K562 (cell line): ENCODE measurements at regions not wholly inside any gene's neighbourhood (a gene's known extent, or its start where the extent isn't known, plus 50 kb on each side); places are given as distances from the start of the nearest gene placed in this dataset.

Experiments used
- ATAC-seq: fragments of 200-7000 bp; cut with Tn5 transposase; 3 replicates; pipeline ENCODE4 v1.9.1; 2020; ENCODE audit warnings: moderate library complexity
- BruUV-seq: library from RNA; stranded (reverse); fragments of 400-500 nt; replicated peaks from 2 replicates; lab custom pipeline; 2021; lab: Mats Ljungman, UMichigan
- CTCF ChIA-PET: fragments of 300-600 bp; formaldehyde crosslinking; extraction: SDS; loops from one replicate; lab custom pipeline; 2021; ENCODE audit warnings: low intra/inter-chr PET ratio; lab: Yijun Ruan, JAX
- POLR2A ChIA-PET: fragments of 300-600, 350-650 bp; sonication (Branson Sonifier 250); formaldehyde crosslinking; extraction: SDS; loops from one replicate; lab custom pipeline; 2021; ENCODE audit warnings: antibody characterized with exemption, inconsistent platforms; lab: Yijun Ruan, JAX
- DNase-seq, 4 experiments: peaks; one replicate each; pipeline versions ENCODE4 v3.0.0 to v3.0.0-alpha.2; 2011 to 2018; ENCODE audit warnings: low spot score in 3 of 4, mixed read lengths in 3 of 4; ENCODE audit errors: extremely low read depth in 1 of 4
- FAIRE-seq: peaks from 2 replicates; lab custom pipeline; 2011; peaks lifted over from hg19 to GRCh38; lab: Jason Lieb, UNC
- H2AFZ ChIP-seq: 2 replicates; pipeline ENCODE4 v1.6.0; 2011; ENCODE audit warnings: low read depth, low read length, control low read depth, inconsistent platforms
- H3K27ac ChIP-seq: fragments of 200-600 bp; 3 replicates; pipeline ENCODE4 v1.8.0; 2011; ENCODE audit warnings: low read depth, mild to moderate bottlenecking, control low read depth, inconsistent platforms, low read length, moderate library complexity, mixed read lengths; ENCODE audit errors: extremely low read depth
- H3K27me3 ChIP-seq, 2 experiments: fragments of 300-600 bp in 1 of 2; 2 replicates in 1 of 2; 3 replicates in 1 of 2; pipeline versions ENCODE4 v1.6.0 to v1.8.0; 2011; ENCODE audit warnings: inconsistent platforms in 2 of 2, low read length in 2 of 2, mild to moderate bottlenecking in 1 of 2, mixed read lengths in 1 of 2, moderate library complexity in 1 of 2; ENCODE audit not compliant: control insufficient read depth in 2 of 2, insufficient read depth in 2 of 2
- H3K36me3 ChIP-seq: fragments of 300-600 bp; 3 replicates; pipeline ENCODE4 v1.8.0; 2011; ENCODE audit warnings: mild to moderate bottlenecking, low read length, inconsistent platforms; ENCODE audit not compliant: control insufficient read depth, insufficient read depth
- H3K4me1 ChIP-seq, 2 experiments: fragments of 200-600 bp in 1 of 2; replicated peaks in 1 of 2; 2 replicates in 1 of 2; 3 replicates in 1 of 2; pipeline versions ENCODE4 v1.5.1 to v1.8.0; 2011; ENCODE audit warnings: inconsistent platforms in 2 of 2, low read length in 2 of 2, mild to moderate bottlenecking in 1 of 2, mixed read lengths in 1 of 2, moderate library complexity in 1 of 2; ENCODE audit not compliant: control insufficient read depth in 2 of 2, insufficient read depth in 2 of 2
- H3K4me2 ChIP-seq: 2 replicates; pipeline ENCODE4 v1.6.1; 2011; ENCODE audit warnings: low read length, control low read depth, inconsistent platforms, mixed read lengths; ENCODE audit not compliant: insufficient read depth
- H3K4me3 ChIP-seq: fragments of 200-600 bp; sonication (generic), shearing (Covaris generic); 2 replicates; pipeline ENCODE4 v1.5.1; 2016; ENCODE audit warnings: control low read depth, inconsistent platforms
- H3K79me2 ChIP-seq: fragments of 200-600 bp; 3 replicates; pipeline ENCODE4 v1.8.0; 2011; ENCODE audit warnings: low read length, inconsistent platforms; ENCODE audit not compliant: control insufficient read depth, insufficient read depth
- H3K9ac ChIP-seq, 2 experiments: 2 replicates each; pipeline versions ENCODE4 v1.6.0 to v1.6.1; 2011; ENCODE audit warnings: low read depth in 2 of 2, low read length in 2 of 2, control low read depth in 1 of 2, inconsistent platforms in 1 of 2, mild to moderate bottlenecking in 1 of 2, mixed read lengths in 1 of 2; ENCODE audit not compliant: insufficient read depth in 1 of 2
- H3K9me1 ChIP-seq: one replicate; pipeline ENCODE4 v1.6.0; 2011; ENCODE audit warnings: inconsistent platforms, mild to moderate bottlenecking, low read length, moderate library complexity; ENCODE audit not compliant: control insufficient read depth, insufficient read depth
- H3K9me3 ChIP-seq: replicated peaks from 2 replicates; pipeline ENCODE4 v1.5.1; 2011; ENCODE audit warnings: low read depth, low read length, inconsistent platforms; ENCODE audit not compliant: control insufficient read depth, insufficient read depth
- H4K20me1 ChIP-seq: replicated peaks from 2 replicates; pipeline ENCODE4 v1.6.1; 2011; ENCODE audit warnings: low read length, inconsistent platforms, mixed read lengths; ENCODE audit not compliant: control insufficient read depth, insufficient read depth
- ATF1 ChIP-seq, 2 experiments: fragments of 450-650 bp in 1 of 2; IDR thresholded peaks; 2 replicates each; pipeline ENCODE4 v1.6.1; 2016; ENCODE audit warnings: missing compliant biosample characterization in 1 of 2, missing genetic modification characterization in 1 of 2
- C11orf30 ChIP-seq: fragments of 450-650 bp; IDR thresholded peaks from 2 replicates; pipeline ENCODE4 v1.6.1; 2016; ENCODE audit warnings: low read depth, mild to moderate bottlenecking
- CBFA2T2 ChIP-seq: fragments of 450-650 bp; conservative IDR thresholded peaks from 2 replicates; pipeline ENCODE4 v1.6.1; 2017; ENCODE audit warnings: mild to moderate bottlenecking
- CREM ChIP-seq: IDR thresholded peaks from 2 replicates; pipeline ENCODE4 v1.6.1; 2014; ENCODE audit warnings: antibody characterized with exemption, low read depth
- EGR1 ChIP-seq: fragments of 450-650 bp; conservative IDR thresholded peaks from 2 replicates; pipeline ENCODE4 v1.6.1; 2017; ENCODE audit warnings: mild to moderate bottlenecking
- KAT2B ChIP-seq: IDR thresholded peaks from one replicate; pipeline ENCODE4 v1.6.1; 2012; ENCODE audit warnings: low read depth, mild to moderate bottlenecking, control low read depth, inconsistent platforms, low read length, moderate library complexity
- MAFF ChIP-seq: IDR thresholded peaks from 2 replicates; pipeline ENCODE4 v1.6.1; 2012; ENCODE audit warnings: low read length, improper control_type of control experiment
- PML ChIP-seq: IDR thresholded peaks from 2 replicates; pipeline ENCODE4 v1.6.1; 2012; ENCODE audit warnings: low read length, inconsistent platforms
- SP1 ChIP-seq: sonication (generic); formaldehyde crosslinking; IDR thresholded peaks from 2 replicates; pipeline ENCODE4 v1.8.1; 2022; ENCODE audit warnings: mild to moderate bottlenecking, missing genetic modification reagents
- WGBS: fragments of 100-300 bp; shearing (Covaris generic); methylation state at CpG from one replicate; pipeline ENCODE4 v1.1.6; 2016; ENCODE audit warnings: low coverage, mixed read lengths; ENCODE audit not compliant: insufficient coverage; ENCODE audit errors: missing lambda C conversion rate; 5-methylcytosine and 5-hydroxymethylcytosine counted together
- in situ Hi-C: fragments of 300-500 bp; cut with MboI; formaldehyde crosslinking; loops from 4 replicates; pipeline ENCODE4 v1.15.0; 2018; ENCODE audit warnings: inconsistent platforms, mixed read lengths
- intact Hi-C: fragments of 100-400 bp; cut with micrococcal nuclease; formaldehyde crosslinking; loops from 2 replicates; pipeline ENCODE4 v1.14.2; 2022

DNA sequence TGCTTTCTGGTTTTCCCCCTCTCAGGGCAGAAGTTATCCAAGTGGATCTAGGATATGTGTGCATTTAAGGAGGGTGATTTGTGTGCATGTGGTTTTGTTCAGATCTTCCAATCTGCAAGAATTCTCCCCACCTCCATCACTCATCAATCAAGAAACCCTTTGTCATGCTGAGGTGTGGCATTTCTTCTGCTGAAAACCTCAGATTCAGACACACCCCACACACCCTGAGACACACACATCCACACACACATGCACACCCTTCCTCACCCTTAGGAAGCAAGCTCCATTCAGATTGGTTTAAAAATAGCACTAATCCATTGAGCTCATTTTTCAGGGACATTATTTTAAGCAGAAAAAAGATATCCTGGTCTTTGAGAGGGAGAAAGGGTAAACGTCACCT is 106.1 kb upstream of the HSD17B12 start:
- CTCF ChIA-PET, result interaction anchor here (3.0 kb wide), 1 partner anchor 69 kb away, joined by 10 read pairs; no protein-coding TSS in a partner anchor
- no TSS peak for BruUV-seq
- intact Hi-C loops, result loop anchor here (5.0 to 10.0 kb wide), 2 partner anchors 238 to 260 kb away; partner anchors contain the start of gene API5

GRCh38 chr11:43574949-43575912 is 105.3 kb upstream of the HSD17B12 start:
- 8% methylated on average over 46 of the region's 50 CpGs for WGBS

More for the DNA sequence above, 106.1 kb upstream of the HSD17B12 start:
- peaks cover 0 to 11% of the 10 kb centered on the region in 2 experiments; a peak in 2 of 5 replicates for H3K4me1 ChIP-seq
- no peak overlapping the region for H3K4me3 ChIP-seq
- no peaks in the 10 kb centered on the region for H3K9me1 ChIP-seq
- POLR2A ChIA-PET, result interaction anchor here (0.7 kb wide), 1 partner anchor 88 kb away, joined by 3 read pairs; no protein-coding TSS in a partner anchor
- no peaks in the 10 kb centered on the region for H3K36me3 ChIP-seq
- peaks cover 3% of the 10 kb centered on the region; the same call in 1 of the 2 replicates for H4K20me1 ChIP-seq
- peaks cover 23 to 50% of the 10 kb centered on the region in 2 experiments for H3K27me3 ChIP-seq
- H3K9me3 ChIP-seq, result no peaks in the 10 kb centered on the region
- no peak overlapping the region for H2AFZ ChIP-seq
- H3K9ac ChIP-seq, result no peak overlapping the region
- no peaks in the 10 kb centered on the region for H3K79me2 ChIP-seq
- no peak for DNase-seq
- H3K27ac ChIP-seq, result no peak overlapping the region
- ATAC-seq, result no peak
- H3K4me2 ChIP-seq, result no peak overlapping the region
- 0% methylated on average over 1 of the region's 1 CpG for WGBS
- in situ Hi-C loops, result no loop called here
- no peak for FAIRE-seq
- TF ChIP-seq SP1 (no peak), PML (no peak), MAFF (no peak), KAT2B (no peak), C11orf30 (no peak)

More at GRCh38 chr11:43574949-43575912, 105.3 kb upstream of the HSD17B12 start:
- FAIRE-seq, result no peak
- Histone ChIP-seq H3K4me3 (no peak overlapping the region), H3K9me3 (no peaks in the 10 kb centered on the region), H3K4me1 (peaks cover 0 to 17% of the 10 kb centered on the region in 2 experiments; a peak in 3 of 5 replicates), H2AFZ (no peak overlapping the region), H3K36me3 (no peaks in the 10 kb centered on the region), H3K4me2 (no peak overlapping the region), H3K79me2 (no peaks in the 10 kb centered on the region), H3K9ac (peak overlapping the region in 1 of 2 experiments; percentile 29; a peak in 1 of 4 replicates), H3K27ac (no peak overlapping the region), H3K9me1 (no peaks in the 10 kb centered on the region), H3K27me3 (peaks cover 23 to 55% of the 10 kb centered on the region in 2 experiments), H4K20me1 (peaks cover 3% of the 10 kb centered on the region; the same call in 1 of the 2 replicates)
- CTCF ChIA-PET, result no interaction called here
- POLR2A ChIA-PET, result interaction anchor here (0.5 to 0.7 kb wide), 3 partner anchors 22 to 496 kb away, joined by 3 to 4 read pairs (median 3); no protein-coding TSS in a partner anchor
- no TSS peak for BruUV-seq
- no peak for TF ChIP-seq ATF1 (CRISPR knock-in tag; IDR thresholded peaks at IDR 0.05)
- 0 out of 2 replicates have a peak, but pooled peaks have one; percentile 18 for TF ChIP-seq ATF1 (tag; IDR thresholded peaks at IDR 0.05)
- peak; percentile 33 for TF ChIP-seq EGR1
- no peak for TF ChIP-seq CBFA2T2
- TF ChIP-seq CREM, result 0 out of 2 replicates have a peak, but pooled peaks have one; percentile 36
- in situ Hi-C loops (no loop called here), intact Hi-C loops (loop anchor here (5.0 to 10.0 kb wide), 4 partner anchors 227 to 277 kb away; partner anchors contain the start of gene API5)
- no peak for ATAC-seq
- no peak for DNase-seq
